ENCODE measurements at regions not wholly inside any gene's neighbourhood (a gene's known extent, or its start where the extent isn't known, plus 50 kb on each side); places are given as distances from the start of the nearest gene placed in this dataset.

- Histone ChIP-seq H3K27me3 (ENCODE audit: control insufficient read depth in 4 of 4, insufficient read depth in 4 of 4, low read length in 3 of 4) (no peaks in the 10 kb centered on the region), H3K9me3 (ENCODE audit: control insufficient read depth in 4 of 4, low read length in 3 of 4) (no peaks in the 10 kb centered on the region), H3K4me1 (ENCODE audit: control insufficient read depth in 4 of 4, insufficient read depth in 4 of 4, low read length in 3 of 4) (no peaks in the 10 kb centered on the region), H3K9ac (ENCODE audit: low read depth in 1 of 2, low read length in 2 of 2) (no peak overlapping the region), H3K36me3 (ENCODE audit: control insufficient read depth in 4 of 4, insufficient read depth in 3 of 4, low read depth in 1 of 4, low read length in 3 of 4) (no peaks in the 10 kb centered on the region), H3K27ac (ENCODE audit: low read depth in 1 of 2, low read length in 2 of 2) (no peak overlapping the region), H3K4me3 (ENCODE audit: low read depth in 1 of 3, low read length in 3 of 3) (no peak overlapping the region)
- TF ChIP-seq JUND (IDR thresholded peaks at IDR 0.05) (no peak), HNF4A (conservative IDR thresholded peaks at IDR 0.05) (no peak), NR2F2 (IDR thresholded peaks at IDR 0.05) (no peak), FOXA1 (IDR thresholded peaks at IDR 0.05) (no peak), YY1 (IDR thresholded peaks at IDR 0.05) (no peak), ZBTB33 (IDR thresholded peaks at IDR 0.05) (no peak), TAF1 (conservative IDR thresholded peaks at IDR 0.05) (no peak), FOXA2 (IDR thresholded peaks at IDR 0.05) (no peak), GABPA (IDR thresholded peaks at IDR 0.05 in 1 of 2, conservative IDR thresholded peaks at IDR 0.05 in 1 of 2) (no peak), EGR1 (IDR thresholded peaks at IDR 0.05; ENCODE audit: low read depth in 2 of 2) (no peak), REST (IDR thresholded peaks at IDR 0.05) (no peak), CTCF (IDR thresholded peaks at IDR 0.05; ENCODE audit: low read depth, low read length, missing input control) (no peak), RAD21 (IDR thresholded peaks at IDR 0.05) (no peak)
- TF ChIP-seq, protein P1, sequence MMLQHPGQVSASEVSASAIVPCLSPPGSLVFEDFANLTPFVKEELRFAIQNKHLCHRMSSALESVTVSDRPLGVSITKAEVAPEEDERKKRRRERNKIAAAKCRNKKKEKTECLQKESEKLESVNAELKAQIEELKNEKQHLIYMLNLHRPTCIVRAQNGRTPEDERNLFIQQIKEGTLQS (IDR thresholded peaks at IDR 0.05), result no peak
- 74% methylated on average over 4 of the region's 4 CpGs for WGBS
- no peak for DNase-seq (ENCODE audit: low spot score)
These were observed 322.0 kb upstream of the SEMA3D start for GRCh38 chr7:85508642-85509410.

DNA sequence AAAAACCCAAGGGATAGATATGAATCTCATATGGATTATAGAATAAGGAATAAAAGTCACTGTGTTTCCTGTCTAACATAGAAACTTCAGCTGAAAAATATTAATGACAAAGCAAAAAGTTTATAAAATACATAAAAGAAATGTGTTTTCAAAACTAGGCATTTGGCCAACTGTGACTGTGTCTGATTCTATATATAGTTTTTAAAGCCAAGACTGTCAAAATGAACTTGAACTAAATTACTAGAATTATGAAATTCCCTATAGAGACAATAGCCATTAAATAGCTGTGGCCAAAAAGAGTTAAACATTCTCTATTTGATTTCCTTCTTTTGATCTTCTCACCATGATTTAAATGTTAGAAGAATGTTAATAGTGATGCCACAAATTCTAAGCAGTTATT lies 311.2 kb upstream of the SEMA3D start:
- no peak for DNase-seq (ENCODE audit: low spot score)
- Histone ChIP-seq H3K36me3 (ENCODE audit: control insufficient read depth in 4 of 4, insufficient read depth in 3 of 4, low read depth in 1 of 4, low read length in 3 of 4) (no peaks in the 10 kb centered on the region), H3K4me3 (ENCODE audit: low read depth in 1 of 3, low read length in 3 of 3) (no peak overlapping the region), H3K27ac (ENCODE audit: low read depth in 1 of 2, low read length in 2 of 2) (no peak overlapping the region), H3K27me3 (ENCODE audit: control insufficient read depth in 4 of 4, insufficient read depth in 4 of 4, low read length in 3 of 4) (no peaks in the 10 kb centered on the region), H3K9me3 (ENCODE audit: control insufficient read depth in 4 of 4, low read length in 3 of 4) (peaks cover 0 to 4% (median 0%) of the 10 kb centered on the region in 4 donors), H3K9ac (ENCODE audit: low read depth in 1 of 2, low read length in 2 of 2) (no peak overlapping the region), H3K4me1 (ENCODE audit: control insufficient read depth in 4 of 4, insufficient read depth in 4 of 4, low read length in 3 of 4) (no peaks in the 10 kb centered on the region)
- no peak for TF ChIP-seq EGR1 (IDR thresholded peaks at IDR 0.05; ENCODE audit: low read depth in 2 of 2)
- no peak for TF ChIP-seq GABPA (IDR thresholded peaks at IDR 0.05 in 1 of 2, conservative IDR thresholded peaks at IDR 0.05 in 1 of 2)
- no peak for TF ChIP-seq ZBTB33 (IDR thresholded peaks at IDR 0.05)
- no peak for TF ChIP-seq RXRA (IDR thresholded peaks at IDR 0.05)
- no peak for TF ChIP-seq FOXA2 (IDR thresholded peaks at IDR 0.05)
- TF ChIP-seq REST (IDR thresholded peaks at IDR 0.05), result no peak

All from liver (tissue), 8 donors.